CD4-positive, alpha-beta T cell treated with Interleukin-15 for 4 hours (primary cell): ENCODE measurements at regions not wholly inside any gene's neighbourhood (a gene's known extent, or its start where the extent isn't known, plus 50 kb on each side); places are given as distances from the start of the nearest gene placed in this dataset.

Experiments
- DNase-seq: peaks from one replicate; pipeline ENCODE4 v3.0.0-alpha.2; 2020; ENCODE audit warnings: low spot score

DNA sequence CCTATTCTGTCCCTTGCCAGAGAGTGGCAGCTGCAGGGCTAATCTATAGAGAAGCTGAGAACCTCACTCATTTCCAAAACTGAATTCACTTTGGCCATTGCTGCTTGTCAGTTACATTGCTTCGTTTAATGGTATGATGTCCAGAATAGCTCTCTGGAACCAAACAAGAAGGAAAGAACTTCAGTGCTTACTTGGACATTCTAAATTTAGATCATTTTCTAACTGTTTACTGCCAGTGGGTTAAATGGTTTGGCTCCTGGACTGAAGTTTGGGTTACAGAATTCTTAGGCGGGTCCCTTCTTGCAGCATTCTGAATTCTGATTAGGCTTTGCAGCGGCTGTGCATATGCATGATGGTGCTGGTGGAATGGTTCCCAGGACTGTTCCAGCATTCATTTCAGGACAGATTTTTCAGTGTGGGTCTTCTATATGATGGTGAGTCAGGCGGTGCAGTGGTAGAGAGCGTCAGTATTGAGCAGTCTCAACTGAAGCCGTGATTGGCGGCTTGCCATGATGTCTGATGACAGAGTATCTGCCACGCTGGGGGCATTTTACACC is 148.7 kb downstream of the DYRK2 start:
- DNase-seq: no peak

DNA sequence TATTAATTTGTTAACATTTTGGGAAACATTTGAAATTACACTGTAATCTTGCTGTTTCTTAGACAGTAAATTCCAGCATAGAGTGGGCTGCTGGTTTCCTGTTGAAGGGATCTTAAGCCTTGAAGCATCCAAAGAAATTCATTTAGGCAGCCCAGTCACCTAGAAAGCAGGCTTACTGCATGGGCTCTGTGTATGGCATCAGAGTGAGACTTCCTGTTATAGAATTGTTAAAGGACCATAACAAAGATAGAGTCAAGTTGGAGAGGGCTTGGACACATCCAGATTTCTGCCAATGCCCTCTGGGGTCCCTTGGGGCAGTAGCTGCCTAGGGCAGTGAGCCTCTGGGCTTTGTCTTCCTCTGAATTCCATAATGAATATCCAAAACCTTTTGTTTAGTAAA is 149.2 kb downstream of the DYRK2 start:
- DNase-seq: no peak

DNA sequence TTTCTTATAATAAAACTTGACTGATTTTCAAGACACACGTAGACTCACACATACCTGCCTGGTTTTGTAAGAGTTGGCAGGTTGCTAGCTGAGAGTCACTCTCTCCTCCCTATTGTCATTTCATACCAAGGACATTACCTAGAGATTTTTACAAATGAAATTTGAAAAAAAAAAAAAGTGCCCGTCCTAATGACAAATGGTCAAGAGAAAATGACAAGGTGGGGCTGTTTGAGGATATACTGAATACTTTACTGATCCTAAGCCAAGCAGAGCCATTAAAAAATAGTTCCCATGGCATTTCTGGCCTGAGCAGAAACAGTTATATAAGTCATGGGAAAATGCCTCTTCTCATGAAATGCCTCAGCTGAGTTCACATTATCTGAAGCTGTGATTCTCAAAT is 150.2 kb downstream of the DYRK2 start:
- no peak for DNase-seq

DNA sequence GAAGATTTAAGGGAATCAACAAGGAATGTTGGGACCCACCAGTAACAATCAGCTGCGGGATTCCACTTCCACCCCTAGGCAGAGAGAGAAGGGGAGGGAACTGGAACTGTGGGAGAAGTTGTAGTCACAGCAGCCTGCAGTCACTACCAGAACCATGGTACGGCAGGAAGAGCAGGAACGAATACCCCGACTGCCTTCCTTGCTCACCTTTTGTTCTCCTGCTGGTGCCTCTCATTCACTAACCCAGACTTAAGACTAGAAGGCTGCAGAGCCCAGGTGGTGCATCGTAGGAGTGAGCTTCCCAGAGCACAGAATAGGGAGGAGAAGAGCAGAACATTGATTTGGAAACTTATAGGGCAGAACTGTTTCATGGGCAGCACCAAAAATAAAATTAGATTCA is 154.2 kb downstream of the DYRK2 start:
- DNase-seq: no peak

DNA sequence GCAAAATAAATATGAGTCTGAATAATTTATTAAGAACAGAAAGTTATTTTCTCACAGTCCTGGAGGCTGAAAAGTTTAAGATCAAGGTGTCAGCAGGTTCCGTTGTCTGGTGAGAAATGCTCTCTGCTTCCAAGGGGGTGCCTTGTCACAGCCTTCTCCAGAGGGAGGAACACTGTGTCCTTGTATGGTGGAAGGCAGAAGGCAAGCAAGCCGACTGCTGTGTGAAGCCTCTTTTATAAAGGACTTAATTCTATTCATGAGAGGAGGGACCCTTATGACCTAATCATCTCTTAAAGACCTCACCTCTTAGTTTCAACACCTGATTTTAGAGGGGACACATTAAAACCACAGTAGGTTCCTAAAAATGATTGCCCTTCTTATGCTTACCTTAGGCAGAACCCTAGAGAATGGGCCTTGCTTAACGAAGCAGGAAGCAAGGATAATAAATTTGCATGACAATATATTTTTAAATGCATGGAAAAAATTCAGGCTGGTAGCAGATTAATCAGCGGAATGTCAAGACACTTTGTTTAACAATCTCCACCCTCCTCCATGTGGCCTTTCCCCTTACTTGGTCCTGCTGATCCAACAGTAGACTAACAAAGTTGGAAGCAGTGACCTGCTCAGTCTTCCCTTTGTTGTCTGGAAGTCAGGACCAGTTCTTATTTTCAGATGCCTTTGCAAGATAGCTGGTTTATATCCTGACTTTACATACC is 154.9 kb downstream of the DYRK2 start:
- DNase-seq: no peak

DNA sequence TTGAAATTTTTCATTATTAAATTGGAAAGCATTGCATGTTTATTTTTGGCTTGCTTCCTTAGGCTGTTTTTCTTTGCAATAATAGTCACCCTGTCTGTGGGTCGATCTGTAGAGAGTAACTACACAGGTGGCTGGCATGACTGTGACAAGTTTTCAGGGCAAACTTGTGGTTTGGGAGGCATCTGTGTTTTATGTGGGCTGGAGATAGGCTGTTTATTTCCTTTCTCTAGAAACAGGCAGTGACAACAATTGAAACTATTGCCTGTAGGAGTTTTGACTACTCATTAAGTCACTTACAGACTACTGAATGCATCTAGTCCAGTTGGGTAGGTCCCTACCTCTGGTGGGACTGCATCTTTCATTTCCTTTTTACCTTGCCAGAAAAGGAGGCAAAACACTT is 155.6 kb downstream of the DYRK2 start:
- peak; percentile 53 for DNase-seq

DNA sequence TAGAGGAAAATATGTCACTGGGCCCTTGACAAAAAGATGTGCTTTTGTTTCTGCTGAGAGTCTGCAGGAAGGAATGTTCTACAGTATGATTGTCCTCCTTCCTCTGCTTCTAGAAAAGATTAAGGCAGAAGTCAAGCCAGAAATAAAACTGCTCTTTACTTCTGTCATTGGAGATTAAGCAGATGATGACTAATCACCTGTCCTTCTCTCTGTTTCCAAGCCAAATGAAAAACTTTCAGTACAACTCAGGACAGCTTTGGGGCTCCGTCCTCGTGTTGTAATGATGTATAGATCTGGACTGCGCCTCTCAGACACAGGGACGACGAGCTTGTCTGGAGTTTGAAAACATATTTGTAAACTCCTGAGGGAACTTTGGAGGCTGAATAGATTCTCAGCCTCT is 159.3 kb downstream of the DYRK2 start:
- no peak for DNase-seq

DNA sequence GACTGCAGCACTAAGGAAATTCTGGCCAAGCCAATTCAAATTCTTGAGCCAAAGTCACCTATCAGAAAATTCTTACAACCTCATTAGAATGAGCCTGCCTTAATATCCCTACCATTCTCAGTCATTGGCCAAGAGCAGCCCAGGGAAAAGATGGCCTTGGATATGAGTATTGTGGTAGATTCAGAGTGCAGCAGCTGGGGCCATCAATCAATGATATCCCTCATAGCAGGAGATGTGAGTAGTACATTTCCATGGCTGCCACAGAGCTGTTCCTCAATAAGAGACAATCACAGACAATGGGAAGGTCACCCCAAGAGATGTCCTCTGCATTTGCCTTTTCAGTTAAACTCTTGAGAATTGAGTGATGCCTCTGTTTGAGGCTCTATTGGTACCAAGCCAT is 161.6 kb downstream of the DYRK2 start:
- no peak for DNase-seq

DNA sequence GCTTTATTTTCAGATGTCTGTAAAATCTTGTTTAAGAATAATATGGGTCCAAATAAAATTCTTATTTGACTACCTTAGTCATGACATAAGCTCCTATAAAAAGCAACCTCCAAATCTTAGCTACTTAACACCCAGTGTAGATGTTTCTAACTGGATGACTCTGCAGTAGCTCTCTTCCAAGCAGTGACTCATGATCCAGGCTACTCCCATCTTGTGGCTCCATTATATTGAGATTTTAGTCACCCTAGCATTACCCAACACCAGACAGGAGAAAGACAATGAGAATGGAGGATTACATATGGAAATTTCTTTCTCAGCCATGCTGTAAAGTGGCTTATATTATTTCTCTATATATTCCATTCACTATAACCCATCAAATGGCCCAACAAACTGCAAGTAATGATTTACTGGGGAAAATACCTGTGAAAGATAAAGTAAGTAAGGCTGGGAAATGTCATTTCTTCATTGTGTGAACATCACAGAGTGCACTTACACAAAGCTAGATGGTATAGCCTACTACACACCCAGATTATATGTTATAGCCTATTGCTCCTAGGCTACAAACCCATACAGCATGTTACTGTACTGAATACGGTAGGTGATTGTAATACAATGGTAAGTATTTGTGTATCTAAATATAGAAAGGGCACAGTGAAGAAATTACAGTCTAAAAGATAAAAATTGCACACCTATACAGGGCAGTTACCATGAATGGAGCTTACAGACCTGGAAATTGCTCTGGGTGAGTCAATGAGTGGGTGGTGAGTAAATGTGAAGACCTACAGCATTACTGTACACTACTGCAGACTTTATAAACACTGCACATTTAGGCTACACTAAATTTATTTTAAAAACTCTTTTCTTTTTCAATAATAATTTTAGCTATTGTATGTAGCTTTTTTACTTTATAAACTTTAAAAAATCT is 163.2 kb downstream of the DYRK2 start:
- no peak for DNase-seq

DNA sequence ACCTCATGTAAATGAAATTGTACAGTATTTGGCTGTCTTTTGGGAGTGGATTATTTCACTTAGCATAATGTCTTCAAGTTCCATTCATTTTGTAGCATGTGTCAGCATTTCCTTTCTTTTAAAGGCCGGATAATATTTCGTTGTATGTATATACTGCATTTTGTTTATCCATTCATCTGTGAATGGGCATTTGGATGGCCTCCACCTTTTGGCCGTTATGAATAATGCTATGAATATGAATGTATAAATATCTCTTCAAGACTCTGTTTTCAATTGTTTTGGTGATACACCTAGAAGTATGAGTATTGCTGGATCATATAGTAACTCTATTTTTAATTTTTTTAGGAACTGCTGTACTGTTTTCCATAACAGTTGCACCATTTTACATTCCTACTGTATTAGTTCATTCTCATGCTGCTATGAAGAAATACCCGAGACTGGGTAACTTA is 164.9 kb downstream of the DYRK2 start:
- no peak for DNase-seq

DNA sequence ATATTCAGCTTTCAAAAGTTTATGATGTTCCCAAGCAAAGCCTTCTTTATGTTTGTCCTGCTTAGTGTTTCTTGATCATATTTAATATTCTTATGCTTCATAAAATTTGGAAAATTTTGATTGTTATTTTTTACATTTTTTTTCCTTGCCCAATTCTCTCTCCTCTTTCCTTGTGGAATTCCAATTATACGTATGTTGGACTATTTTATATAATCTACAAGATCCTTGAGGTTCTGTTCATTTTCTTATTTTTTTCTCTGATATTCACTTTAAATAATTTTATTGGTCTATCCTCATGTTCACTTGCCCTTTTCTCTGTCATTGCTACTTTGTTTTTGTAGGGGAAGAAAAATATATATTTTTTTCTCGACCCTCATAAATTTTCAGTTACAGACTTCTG is 167.7 kb downstream of the DYRK2 start:
- no peak for DNase-seq

DNA sequence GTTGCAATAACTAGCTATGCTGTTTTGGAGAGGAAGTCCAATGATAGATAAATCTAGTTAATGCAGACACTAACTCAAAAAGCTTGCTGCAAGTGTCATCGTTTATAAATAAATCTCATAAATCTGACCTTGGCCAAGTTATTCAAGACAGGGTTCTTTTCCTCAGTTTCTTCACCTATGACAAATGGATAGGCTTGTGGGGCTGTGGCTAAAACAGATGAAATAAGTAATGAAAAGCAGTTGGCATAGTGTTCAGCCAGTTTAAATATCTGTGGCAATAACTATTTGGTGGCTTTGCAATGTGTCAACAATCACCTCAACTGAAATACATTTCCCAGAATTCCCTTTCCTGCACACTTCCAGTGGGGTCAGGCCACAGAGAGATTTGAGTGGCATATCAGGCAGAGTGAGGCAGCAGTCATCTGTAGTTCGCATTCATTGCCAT is 169.9 kb downstream of the DYRK2 start:
- DNase-seq: no peak

DNA sequence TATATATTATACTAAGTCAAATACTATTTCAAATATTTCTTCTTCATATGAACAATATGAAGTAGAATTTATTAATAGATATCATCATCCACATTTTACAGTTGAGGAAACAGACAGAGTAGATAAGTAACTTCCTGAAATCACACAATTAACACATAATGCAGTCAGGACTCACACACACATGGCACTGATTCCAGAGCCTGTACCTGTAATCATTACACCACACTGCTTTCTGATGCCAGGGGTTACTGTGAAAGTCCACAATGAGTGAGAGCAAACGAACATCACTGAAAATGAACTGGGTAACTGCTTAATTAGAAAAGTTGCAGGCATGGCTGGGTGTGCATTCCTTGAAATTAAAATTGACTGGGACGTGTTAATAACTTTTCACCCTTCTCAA is 169.3 kb upstream of the IFNG-AS1 start:
- DNase-seq: no peak

DNA sequence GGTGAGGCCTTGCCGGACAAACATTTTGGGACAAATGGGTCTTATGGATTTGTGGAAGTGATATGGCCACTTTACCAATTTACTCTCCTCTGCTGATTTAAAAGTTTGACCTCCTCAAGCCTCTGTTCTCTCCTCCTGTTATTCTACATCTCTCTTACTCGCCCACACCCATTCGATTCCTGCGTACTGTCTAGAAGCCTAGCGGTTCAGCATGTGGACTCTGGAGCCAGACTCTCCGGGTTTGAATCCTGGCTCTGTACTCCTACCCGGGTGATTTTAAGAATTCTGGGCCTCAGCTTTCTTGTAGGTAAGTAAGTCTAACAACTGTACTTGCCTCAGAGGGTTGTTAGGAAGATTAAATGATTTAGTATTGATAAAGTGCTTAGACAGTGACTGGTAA is 168.6 kb upstream of the IFNG-AS1 start:
- DNase-seq: no peak

DNA sequence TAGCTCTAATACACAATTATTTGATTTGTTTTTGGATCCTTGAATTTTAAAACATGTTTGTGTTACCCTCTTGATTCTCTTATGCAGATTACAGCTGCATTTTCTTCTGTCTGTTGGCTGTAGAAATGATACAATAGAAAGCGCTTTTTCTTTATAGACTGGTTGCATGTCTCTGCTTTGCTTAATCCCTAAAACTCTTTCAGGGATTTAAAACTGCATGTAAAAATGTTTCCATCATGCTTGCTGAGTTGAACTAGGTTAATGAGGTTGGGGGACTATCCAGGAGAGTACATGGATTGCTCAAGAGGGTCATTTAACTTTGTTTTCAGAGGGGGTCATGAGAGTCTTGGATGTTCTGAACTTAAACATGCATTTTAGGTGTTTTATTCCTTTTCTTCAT is 166.4 kb upstream of the IFNG-AS1 start:
- DNase-seq: no peak

DNA sequence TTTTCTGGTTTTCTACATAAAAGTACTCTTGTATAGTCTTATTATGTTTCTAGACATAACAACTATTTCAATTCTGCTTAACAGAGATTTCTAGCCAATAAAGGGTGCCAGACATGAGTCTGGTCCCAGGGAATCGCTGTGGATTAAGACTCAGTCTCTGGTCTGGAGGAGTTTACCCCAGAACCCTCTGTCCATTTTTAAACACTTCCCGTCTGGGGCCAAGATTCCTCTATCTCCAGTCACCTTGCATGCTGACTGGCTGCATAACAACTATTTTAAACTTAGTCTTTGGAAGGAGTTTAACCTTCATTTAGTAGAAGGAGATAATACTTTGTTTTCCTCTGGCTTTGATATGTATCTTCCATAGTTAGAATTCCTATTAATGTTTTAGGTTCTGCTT is 163.1 kb upstream of the IFNG-AS1 start:
- DNase-seq: no peak

DNA sequence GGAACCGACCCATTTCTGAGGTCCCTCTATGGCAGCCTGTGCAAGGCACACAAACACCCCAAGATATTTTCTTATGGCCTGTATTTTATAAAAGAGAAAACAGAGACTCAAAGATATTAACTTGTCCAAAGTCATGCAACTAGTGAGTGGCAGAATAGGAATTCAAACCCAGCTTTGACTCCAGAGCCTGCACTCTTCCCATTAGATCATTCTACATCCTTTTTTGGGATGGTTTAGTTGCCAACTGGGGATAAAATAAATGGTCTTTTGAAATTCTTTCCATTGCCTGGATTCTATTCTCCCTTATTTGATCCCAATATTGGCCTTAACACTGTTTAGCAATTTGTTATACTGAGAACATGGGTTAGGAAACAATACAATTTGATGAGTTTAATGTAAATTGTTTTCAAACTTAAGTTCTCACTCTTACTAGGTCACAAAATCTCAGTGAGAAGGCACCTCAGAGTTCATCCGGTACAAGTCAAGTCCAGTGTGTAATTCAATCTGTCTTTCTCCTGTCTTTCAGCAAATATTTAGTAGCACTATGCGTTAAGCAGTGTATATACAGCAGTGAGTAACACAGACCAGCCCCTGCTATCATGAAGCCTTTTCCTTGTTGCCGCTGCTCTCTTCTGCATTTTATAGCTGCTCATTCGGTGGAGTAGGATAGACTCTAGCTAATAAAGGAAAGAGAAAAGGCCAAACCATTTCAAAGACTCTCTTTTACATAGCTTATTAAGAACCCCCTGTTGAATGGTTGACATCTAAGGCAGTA is 162.1 kb upstream of the IFNG-AS1 start:
- no peak for DNase-seq

DNA sequence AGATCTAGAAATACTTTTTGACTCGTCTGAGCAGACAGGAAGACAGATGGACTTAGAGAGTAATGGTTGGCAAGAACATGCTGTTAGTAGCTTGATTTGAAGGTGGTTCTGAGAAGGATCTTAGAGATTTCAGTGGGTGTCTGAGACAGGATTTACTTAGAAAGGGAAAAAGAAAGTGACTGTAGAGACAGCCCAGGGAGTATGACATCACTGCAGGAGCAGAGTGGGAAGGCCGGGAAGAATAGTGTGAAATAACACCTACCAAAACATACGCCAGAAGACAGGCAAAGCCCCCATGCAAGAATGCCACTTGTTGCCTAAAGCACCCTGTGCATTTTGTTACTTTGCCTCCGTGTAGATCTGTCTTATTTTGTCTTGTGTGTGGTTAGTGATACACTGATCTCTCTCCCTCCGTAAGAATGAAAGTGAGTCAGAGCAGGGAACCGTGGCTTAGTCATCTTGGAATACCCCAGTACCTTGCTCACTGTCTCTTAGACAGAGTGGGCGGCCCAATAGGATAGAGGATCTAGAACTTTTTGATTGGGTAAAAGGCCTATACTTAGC is 161.3 kb upstream of the IFNG-AS1 start:
- peak; percentile 54 for DNase-seq

DNA sequence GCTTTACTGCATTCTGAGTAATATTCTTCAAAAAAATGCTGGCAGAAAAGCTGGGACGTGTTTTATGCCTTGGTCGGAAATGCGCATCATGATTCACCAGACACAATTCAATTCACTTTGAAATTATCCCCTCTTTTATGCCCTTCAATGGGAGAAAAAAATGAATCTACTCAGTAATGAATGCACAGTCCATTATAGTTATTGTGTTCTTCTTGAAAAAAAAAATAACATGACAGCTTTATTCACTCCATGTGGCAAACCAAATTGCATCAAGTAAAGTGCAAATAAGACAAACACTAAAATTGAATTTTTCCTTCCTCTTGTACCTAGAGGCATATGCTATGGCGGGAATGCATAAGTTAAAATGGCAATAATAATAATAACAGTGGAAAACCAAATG is 159.4 kb upstream of the IFNG-AS1 start:
- DNase-seq: no peak

DNA sequence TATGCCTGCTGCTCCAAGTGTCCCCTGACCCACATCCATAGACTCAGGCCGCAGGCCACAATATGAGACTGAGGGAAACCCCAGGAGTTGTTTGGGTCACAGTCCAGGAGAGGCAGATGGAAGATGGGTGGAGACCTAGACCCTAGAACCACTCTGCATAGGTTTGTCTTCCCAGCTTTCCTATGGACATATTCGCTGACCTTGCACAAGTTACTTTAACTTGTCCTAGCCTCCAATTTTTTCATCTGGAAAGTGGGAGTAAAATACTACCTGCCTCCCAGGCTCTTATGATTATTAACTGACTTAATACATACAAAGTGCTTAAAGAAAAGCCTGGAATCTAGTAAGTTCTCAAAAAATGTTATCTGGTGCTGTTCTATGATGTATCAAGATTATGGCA is 157.1 kb upstream of the IFNG-AS1 start:
- no peak for DNase-seq

DNA sequence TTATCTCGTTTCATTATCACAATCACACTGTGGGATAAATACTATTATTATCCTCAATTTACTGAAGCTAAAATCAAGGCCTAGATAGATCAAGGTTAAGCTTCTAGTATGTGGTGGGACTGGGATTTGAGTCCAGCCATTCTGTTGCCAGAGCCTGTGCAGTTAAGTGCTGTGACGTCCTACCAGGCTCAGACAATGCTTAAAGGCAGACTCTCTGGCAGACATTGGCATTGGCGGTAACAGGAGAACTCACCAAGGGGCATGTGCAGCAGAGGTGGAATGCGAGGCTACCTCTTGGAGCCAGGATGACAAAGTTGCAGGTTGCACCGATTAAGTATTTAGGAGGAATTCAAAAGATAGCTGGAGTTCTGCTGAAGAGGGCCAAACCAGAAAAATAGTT is 155.6 kb upstream of the IFNG-AS1 start:
- DNase-seq: no peak

DNA sequence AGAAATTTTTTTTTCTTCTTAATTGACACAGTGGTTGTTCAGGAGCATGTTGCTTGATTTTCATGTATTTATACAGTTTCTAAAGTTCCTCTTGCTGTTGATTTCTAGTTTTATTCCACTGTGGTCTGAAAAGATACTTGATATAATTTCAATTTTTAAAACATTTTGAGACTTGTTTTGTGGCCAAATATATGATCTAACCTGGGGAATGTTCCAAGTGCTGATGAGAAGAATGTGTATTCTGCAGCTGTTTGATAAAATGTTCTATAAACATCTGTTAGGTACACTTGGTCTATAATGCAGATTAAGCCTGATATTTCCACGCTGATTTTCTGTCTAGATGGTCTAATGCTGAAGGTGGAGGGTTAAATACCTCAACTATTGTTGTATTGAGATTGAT is 151.4 kb upstream of the IFNG-AS1 start:
- no peak for DNase-seq
